Fibroblast of skin of left biceps (primary cell): ENCODE measurements at regions not wholly inside any gene's neighbourhood (a gene's known extent, or its start where the extent isn't known, plus 50 kb on each side); places are given as distances from the start of the nearest gene placed in this dataset.
A peak's percentile ranks its signal among the peaks of the same experiment; 100 is the strongest.

ENCODE experiments used
- DNase-seq, 2 experiments: peaks; one replicate each; pipeline ENCODE4 v3.0.0-alpha.2; 2013; ENCODE audit warnings: low read depth in 2 of 2

- peak; percentile 87 to 88 for DNase-seq
Measured at GRCh38 chr2:39513641-39514094, 76.6 kb upstream of the MAP4K3 start.

- no peak for DNase-seq
Measured at GRCh38 chr2:39514825-39515224, 77.7 kb upstream of the MAP4K3 start.

GRCh38 chr2:39515273-39515896, 78.3 kb upstream of the MAP4K3 start:
- no peak for DNase-seq

- DNase-seq = no peak
Measured at GRCh38 chr2:39515897-39516346, 78.8 kb upstream of the MAP4K3 start.

GRCh38 chr2:39516347-39517101, 79.4 kb upstream of the MAP4K3 start:
- no peak for DNase-seq

- DNase-seq = no peak
Measured at GRCh38 chr2:39517102-39517436, 80.0 kb upstream of the MAP4K3 start.

GRCh38 chr2:39517622-39518021, 80.5 kb upstream of the MAP4K3 start:
- DNase-seq = no peak

- no peak for DNase-seq
Measured at GRCh38 chr2:39519886-39520285, 82.8 kb upstream of the MAP4K3 start.

GRCh38 chr2:39521876-39522517, 84.9 kb upstream of the MAP4K3 start:
- DNase-seq = no peak

GRCh38 chr2:39522518-39522877, 85.4 kb upstream of the MAP4K3 start:
- no peak for DNase-seq

- DNase-seq = peak; percentile 77 to 78
Measured at GRCh38 chr2:39523308-39524044, 86.4 kb upstream of the MAP4K3 start.

GRCh38 chr2:39524061-39524460, 87.0 kb upstream of the MAP4K3 start:
- DNase-seq = no peak

- no peak for DNase-seq
Measured at GRCh38 chr2:39524756-39525635, 87.9 kb upstream of the MAP4K3 start.

GRCh38 chr2:39525636-39526412, 88.7 kb upstream of the MAP4K3 start:
- no peak for DNase-seq

- no peak for DNase-seq
Measured at GRCh38 chr2:39528701-39529100, 91.6 kb upstream of the MAP4K3 start.

GRCh38 chr2:39529836-39530235, 92.8 kb upstream of the MAP4K3 start:
- no peak for DNase-seq

GRCh38 chr2:39530411-39530866, 93.4 kb upstream of the MAP4K3 start:
- DNase-seq = peak; percentile 91 to 94

GRCh38 chr2:39531220-39531777, 94.2 kb upstream of the MAP4K3 start:
- no peak for DNase-seq

GRCh38 chr2:39532933-39533332, 95.8 kb upstream of the MAP4K3 start:
- DNase-seq = no peak

GRCh38 chr2:39534095-39534711, 97.1 kb upstream of the MAP4K3 start:
- no peak for DNase-seq
